GM21367 (cell line): ENCODE measurements at regions not wholly inside any gene's neighbourhood (a gene's known extent, or its start where the extent isn't known, plus 50 kb on each side); places are given as distances from the start of the nearest gene placed in this dataset.

ENCODE experiments used
- ATAC-seq: cut with Tn5 transposase; IDR thresholded peaks from one replicate; pipeline ENCODE4 v1.9.1; 2021; ENCODE audit not compliant: unreplicated experiment

DNA sequence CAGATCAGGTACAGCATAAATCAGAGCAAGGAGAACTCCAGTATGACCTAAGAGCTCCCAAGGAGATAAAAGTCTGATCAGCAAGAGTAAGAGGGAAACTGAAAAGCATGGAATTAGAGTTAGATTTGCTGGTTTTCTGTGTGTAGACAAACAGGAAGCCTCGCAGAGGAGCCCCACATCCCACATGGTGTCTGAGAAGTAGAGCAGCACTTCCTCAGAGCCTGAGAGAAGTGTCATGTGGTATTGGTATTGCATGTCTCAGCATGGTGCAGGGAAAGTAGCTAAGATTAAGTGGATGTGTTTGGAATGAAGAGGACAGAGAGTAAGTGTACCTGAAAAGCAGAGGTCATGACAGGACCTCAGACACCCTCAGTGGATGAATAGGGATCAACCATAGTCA is 175.4 kb upstream of the GBE1 start:
- ATAC-seq, result no peak

DNA sequence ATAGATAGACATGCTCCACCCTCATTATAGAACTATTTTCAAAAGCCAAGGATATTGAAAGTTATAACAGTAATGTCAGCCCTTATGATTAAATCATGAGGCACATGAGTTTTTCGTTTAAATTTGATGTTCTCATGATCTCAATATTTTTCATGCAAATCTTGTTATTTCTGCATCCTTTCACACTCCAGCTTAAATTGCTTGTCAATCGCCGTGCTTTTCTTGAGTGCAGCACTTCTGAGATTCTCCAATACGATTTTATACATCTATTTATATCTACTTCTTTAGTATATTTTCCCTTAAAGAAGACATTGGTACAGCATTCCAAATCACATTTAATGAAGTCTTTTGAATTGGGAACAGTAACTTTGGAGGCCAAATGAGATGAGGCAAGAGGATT is 171.2 kb upstream of the GBE1 start:
- no peak for ATAC-seq

DNA sequence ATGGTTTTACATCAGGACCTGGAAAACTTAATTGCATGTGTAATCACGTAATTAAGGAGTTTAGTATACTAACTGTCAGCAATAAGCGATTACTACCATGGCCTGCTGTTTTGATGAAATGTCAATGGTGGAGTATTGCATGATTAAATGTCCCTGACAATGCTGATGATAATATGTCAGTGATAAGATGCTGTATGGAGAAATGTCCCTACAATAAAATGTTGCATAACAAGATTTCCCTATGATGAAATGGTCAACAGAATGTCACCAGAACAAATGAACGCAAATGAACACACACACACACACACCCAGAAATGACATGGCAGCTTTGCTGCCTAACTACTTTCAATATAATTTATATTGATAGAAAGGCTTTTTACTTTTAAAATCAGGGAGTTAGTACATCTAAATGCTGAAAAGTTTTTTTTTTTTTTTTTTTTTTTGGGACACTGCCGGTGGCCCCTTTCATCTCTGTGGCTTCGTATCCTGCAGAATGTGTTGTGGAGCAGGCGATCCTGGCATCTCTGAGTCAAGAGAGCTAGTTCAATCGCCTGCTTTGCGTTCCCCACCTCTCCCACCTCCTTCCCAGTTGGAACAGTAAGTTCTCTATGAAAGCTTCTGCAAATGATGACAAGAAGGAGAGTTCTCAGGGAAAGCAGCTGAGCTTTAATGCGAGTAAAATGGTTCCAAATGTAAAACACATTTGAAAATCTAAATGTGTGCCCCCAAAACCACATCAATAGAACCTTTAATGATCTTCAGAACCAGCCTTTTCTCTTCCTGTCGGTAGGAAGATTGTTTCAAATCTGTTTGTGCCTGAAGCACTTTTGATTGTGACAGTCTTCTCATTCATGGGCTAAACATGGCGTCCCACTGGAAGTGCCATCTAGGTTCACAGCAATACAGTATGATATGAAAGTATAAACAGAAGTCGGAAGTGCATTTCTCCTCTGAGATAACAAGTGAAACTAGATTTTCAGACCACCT is 170.1 kb upstream of the GBE1 start:
- ATAC-seq, result no peak

DNA sequence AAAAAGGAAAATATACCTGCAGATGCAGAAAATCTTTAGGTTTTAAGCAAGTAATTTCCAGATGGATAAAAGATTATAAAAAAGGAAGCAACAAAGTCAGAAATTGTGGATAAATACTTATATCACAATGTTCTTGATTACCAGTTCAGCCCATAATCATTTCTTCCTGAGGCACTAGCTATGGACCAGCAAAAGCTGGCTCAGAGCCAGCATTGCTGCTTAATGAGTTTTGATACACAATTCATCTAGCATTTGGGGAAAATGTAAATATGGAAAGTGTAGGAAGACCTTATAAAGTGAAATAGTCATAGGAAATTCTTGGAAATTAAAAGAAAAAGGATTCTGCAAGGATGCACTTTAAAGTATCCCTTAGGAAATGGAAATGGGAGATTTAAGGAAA is 168.3 kb upstream of the GBE1 start:
- no peak for ATAC-seq

DNA sequence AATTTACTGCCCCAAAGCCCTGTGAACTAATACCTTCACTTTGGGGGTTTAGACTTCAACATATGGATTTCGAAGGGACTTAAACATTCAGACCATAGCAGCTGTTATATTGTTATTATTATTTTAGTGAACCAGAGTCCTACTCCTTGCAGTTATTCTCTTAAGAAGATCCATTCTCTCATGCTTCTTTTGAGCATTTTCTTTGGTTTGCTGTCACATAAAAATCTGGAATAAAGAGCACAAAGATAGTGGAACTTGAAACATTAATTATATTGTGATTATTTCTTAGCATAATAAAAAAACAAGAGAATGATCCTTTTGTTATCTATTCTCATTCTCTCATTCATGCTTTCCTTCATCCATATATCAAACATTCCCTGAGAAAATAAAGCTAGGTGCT is 166.4 kb upstream of the GBE1 start:
- no peak for ATAC-seq

DNA sequence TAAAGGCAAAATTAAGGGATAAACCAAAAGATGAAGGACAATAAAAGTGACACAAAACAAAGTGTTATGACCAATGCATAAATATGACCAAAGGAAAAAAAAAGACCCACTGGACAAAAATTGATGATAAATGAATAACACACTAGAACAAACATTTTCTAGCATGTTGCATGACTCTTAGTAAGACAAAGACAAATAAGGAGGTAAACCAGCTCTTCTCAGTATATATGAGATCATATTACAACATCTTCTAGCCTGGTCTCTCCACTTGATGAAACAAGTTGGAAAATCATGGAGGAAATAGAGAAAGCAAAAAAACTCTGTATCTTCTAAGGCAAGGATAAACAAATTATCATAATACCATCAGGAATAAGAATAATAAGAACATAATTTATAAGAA is 163.9 kb upstream of the GBE1 start:
- ATAC-seq, result no peak

DNA sequence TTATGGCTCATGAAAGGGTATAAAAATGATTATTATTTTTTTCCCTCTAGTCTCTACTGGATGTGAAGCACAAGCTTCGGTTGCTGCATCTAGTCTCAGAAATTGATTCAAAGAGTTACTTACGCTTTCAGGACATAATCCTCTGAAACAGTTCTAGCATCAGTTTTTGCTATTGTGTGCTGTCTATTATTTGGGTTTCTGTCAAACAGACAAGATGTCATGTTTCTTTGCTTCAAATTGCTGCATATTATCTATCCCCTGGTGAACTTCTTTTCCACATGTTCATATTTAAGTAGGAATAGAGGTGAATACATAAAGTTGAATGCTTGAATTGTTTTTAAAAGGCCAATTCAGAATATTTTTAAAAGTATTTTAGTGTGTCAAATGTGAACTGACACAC is 161.6 kb upstream of the GBE1 start:
- no peak for ATAC-seq

DNA sequence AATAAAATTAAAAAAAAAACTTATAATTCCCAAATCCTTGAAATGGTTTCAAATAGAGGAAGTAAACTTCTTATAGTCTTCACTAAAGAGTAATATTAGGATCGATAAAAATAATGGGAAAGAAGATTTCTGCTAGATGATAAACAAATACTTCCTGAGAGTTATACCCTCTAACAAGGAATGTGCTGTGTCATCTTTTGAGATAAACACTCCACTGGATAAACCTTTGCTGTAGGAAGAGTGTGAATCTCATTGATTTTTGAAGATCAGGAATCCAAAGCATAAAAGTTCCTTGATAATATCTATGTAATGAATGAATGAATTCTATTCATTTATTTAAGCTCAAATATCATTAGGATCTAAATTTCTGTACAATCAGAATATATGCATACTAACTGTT is 161.0 kb upstream of the GBE1 start:
- no peak for ATAC-seq

DNA sequence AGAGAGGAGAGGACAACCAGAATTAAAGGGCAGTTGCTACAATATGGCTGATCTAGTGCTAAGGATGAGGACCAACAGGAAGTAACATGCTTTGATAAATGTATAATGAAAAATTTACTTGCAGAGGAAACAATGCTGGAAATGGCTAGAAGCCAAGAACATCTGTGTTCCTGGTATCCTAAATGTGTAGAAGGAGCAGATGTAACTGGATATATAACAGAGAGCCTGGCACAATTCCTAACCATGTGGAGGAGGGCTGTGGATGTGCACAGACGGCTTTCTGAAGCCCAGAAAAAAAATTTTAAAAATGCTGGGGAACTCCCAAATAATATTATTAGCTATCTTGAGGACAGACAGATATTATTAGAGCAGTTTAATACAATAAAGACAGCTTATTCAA is 159.4 kb upstream of the GBE1 start:
- no peak for ATAC-seq

DNA sequence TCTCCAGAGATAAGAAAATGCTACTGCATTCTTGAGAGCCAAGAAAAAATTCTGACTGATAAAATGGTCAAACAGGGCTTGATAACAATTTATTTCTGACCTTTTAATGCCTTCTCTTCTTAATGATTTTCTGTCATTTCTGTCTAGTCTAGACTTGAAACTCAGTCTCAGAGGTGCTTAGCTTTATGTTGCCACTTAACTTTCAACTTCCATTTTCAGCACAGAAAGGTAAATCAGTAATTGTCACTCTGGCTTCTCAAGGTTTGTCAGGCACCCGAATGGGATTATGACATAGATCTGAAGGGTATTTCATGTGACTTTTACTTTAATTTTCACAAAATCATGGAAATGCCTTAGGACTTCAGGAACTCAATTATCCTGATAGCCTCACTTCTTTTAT is 155.4 kb upstream of the GBE1 start:
- no peak for ATAC-seq

DNA sequence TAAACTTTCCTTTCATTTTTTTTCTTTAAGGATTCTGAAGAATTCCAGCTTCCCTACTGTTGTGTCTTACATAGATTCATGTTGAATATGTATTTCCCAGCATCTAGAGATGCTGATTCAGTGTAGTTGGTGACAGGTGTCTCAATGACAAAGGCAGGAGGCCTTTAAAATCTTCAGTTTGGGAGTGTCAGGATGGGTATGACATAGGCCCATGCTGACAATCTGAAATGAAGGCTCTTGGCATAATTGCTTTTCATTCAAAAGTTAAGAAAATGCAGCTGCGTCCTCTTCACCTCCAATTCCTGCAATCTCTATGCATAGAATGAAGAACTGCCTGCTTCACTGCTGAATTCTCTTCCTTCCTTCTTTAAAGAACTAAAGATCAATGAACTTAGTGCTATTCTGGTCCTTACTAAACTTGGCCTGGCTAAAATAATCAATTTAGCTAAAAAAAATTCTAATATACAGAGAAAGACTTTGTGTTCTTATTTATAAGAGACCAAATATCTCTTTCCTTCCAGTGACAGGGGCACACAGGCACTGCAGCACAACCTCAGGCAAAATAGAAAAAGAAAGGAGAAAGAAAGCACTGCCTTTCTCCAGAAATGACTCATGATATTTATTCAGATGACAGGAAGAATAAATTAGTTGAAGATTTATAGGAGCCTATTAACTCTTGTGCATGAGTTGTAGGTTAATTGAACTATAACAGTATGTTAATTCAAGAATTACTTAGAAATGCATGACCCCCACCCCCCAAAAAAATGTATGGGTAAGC is 152.6 kb upstream of the GBE1 start:
- ATAC-seq, result no peak

DNA sequence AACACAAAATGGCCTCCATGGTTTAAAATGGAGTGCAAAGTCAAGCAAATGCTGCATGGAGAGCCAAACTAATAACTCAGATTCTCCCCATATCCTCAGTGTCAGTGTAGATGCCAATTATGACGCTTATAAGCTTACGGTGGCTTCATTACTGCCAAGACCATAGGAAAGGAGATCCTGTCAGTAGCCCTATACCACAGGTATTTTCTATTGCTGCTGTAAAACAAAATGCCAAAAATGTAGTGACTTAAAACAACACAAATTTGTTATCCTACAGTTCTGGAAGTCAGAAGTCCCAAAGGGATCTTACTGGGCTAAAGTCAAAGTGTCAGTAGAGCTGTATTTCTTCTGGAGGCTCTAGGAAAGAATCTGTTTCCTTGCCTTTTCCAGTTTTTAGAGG is 149.8 kb upstream of the GBE1 start:
- ATAC-seq, result no peak

DNA sequence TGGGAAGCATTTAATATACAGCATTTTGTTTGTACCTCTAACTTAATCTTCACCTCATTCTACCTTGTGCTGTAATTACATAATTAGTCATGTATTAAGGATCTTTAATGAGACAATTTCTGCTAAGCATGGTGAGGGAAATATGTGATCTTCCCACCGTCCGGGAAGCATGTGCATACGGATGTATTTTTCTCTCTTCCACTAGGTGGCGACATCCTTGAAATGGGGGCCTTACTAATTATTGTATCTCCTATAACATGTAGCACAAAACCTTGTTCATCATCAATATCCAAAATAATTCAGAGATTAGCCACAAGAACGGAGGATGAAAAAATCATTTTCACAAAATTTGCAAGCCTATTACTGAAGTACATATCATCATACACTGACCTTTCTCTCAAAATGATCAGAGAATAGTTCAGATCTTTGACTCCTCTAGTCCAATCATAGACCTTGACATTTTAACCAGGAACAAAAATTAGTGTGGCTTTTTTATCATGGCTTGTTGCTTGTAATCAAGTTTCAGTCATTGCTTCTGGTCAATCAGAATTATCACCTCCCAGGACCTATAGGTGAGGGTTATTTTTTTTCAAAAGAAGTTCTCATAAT is 148.9 kb upstream of the GBE1 start:
- peak; percentile 86 for ATAC-seq

DNA sequence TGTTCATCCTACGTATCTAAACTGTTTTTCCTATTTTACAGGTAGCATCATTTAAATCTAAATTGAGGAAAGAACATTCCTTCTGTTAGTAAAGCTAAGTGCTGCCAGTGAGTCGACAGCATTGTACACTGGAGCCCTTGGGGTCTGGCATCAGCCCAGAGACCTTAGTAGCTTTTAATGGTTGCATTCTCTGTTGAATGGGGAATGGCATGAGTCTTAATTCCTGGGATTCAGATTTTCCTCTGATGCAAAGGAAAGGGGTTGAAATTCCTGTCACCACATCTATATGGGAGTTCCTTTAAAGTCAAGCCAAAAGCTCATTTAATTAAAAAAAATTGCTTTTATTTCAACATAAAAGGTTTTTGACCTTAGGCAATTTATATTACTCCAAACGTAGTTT is 148.4 kb upstream of the GBE1 start:
- no peak for ATAC-seq

DNA sequence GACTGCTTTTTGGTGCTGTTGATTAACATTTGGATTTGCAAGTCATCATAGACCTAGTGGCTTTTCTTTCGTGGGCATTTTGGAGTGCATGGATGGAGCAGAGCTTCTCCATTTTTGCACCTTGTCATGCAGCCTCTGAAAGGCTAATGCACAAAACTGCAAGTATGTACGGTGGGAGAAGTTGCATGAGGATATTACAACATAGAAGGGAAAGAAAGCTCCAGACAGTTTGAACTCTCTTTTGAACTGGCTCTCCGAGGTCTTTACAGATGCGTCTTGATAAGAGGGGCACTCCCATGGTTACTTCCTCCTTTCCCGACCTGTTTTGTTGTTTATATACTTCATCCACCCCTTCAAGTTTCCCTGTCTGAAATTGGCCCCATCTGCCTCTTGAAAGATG is 147.1 kb upstream of the GBE1 start:
- no peak for ATAC-seq

DNA sequence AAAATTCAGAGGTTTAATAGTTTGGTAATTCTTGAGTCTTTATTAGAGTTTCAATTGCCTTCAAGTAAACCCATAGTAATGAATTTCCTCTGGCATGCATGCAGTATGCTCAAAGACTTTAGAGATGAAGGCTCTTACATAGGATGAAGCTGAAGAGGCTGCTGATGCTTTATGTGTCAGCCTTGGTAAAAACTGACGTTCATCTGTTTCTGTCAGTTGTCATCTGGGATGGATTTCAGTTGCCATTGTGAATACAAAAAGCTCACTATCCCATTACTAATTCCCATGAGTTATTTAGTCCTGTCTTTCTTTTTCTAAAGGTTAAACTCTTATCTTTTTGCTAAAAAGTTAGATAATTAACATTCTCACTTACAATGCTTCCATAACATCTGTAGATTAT is 136.9 kb upstream of the GBE1 start:
- no peak for ATAC-seq

DNA sequence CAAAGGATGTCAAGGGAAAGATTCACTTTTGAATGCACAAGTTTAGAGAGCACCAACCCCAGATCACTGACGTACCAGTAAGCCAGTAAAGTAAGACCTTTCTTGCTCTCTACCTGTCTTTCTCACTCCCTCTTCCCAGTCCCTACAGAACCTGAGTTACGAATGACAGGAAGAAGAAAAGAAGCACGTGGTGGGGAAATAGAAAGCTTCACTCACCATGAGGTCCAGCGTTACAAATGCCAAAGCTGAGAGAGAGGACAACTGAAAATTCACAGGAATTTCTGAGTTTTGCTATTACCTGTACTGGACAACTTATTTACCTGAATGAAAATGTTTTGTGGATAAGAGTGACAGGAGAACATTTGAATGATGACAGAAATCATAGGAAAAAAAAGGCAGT is 133.2 kb upstream of the GBE1 start:
- no peak for ATAC-seq

DNA sequence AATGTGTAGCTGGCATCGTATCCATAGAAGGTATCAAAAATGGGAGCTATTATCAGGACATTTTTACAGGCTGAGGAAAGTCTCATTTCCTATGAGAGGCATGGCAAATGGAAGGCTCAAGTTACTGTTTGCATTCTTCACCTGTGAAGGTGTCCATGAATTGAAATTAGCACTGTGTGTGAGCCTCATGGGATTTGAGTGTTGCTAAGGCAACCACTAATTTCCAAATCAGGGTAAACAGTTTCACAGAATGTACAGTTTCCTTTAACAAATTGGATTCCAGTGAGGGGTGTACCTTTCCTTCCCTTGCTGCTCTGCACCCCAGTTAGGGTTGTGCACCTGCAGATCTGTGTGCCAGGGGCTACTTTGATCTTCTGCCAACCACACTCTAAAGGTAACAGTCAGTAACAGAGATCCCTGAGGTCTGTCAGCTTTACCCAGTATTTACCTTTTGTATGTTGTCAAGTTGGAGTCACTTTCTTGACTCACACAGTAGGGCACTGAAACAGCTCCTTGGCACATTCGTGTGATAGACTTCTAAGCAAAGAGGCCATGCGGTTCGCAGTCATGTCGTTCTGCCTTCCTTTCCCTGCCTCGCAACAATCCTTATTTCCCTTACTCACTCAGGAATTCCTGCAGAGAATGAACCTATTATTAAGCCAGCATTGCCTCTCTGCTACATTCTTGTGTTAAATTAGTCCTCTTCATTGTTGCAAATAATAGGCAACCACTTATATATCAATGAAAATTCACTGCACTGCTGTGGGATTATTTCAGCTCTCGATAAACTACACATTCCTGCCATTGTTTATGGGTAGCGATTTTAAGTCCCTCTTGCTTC is 129.8 kb upstream of the GBE1 start:
- ATAC-seq, result no peak

DNA sequence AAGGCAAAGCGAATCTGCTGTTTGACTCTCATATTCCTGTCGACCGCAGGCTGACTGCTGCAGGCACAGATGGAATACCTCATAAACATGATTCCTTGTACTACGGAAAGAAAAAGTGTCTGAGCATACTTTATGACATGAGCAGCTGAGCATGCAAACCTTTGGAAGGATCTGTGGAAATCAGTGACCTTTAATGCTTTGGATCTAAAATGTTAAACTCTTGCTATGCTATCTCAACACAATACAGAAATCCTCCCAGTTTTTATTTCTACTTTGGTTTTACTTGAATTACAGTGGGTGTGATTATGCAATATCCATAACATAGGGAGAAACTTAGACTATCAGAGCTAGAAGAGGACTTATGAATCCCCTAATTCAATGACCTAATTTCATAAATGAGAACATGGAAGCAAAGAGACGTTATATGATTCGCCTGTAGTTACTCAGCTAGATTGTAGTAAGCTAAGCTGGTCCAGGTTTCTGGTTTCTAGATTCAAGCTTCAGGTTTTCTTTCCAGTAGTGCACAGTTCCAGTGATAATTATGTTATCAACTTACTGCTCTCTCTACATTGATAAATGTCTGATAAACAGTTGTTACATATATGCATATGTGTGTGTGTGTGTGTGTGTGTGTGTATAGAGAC is 127.6 kb upstream of the GBE1 start:
- ATAC-seq, result no peak

DNA sequence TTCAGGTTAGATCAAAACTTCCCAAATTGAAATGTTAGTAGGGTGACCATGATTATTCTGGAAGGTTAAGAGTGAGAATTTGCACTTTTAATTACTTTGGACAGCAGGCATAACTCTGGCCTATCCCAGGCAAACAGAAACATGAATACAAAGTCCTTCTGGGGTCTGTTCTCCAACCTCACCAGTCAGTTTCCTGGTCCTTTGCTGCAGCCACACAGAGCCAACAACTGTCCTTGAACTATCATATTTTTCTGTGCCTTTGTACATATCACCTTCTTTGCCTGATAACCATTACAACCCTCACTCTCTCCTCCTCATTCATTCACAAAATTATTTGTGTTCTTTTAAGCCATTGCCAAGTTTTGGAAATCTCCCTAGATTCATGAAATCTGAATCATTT is 126.0 kb upstream of the GBE1 start:
- ATAC-seq, result no peak
